H9 (cell line): ENCODE measurements at regions not wholly inside any gene's neighbourhood (a gene's known extent, or its start where the extent isn't known, plus 50 kb on each side); places are given as distances from the start of the nearest gene placed in this dataset.

Experiments
- DNase-seq: peaks from one replicate; pipeline ENCODE4 v3.0.0-alpha.2; 2017
- H2AFZ ChIP-seq: one replicate; pipeline ENCODE4 v1.6.1; 2013; ENCODE audit warnings: mild to moderate bottlenecking, low read length, control low read depth, moderate library complexity
- H2AK5ac ChIP-seq: 2 replicates; pipeline ENCODE4 v1.6.1; 2013; ENCODE audit warnings: low read length, control low read depth, mixed read lengths; ENCODE audit not compliant: insufficient read length
- H2BK120ac ChIP-seq: one replicate; pipeline ENCODE4 v1.6.1; 2013; ENCODE audit warnings: low read depth, mild to moderate bottlenecking, low read length, control low read depth, inconsistent platforms; ENCODE audit not compliant: poor library complexity, severe bottlenecking
- H2BK12ac ChIP-seq: 2 replicates; pipeline ENCODE4 v1.6.1; 2013; ENCODE audit warnings: low read length, control low read depth, mixed read lengths, low read depth; ENCODE audit not compliant: insufficient read length
- H2BK15ac ChIP-seq: 2 replicates; pipeline ENCODE4 v1.6.1; 2013; ENCODE audit warnings: low read depth, low read length, control low read depth
- H2BK20ac ChIP-seq: one replicate; pipeline ENCODE4 v1.6.1; 2013; ENCODE audit warnings: low read depth, mild to moderate bottlenecking, low read length, control low read depth, inconsistent platforms; ENCODE audit not compliant: poor library complexity, severe bottlenecking
- H2BK5ac ChIP-seq: 2 replicates; pipeline ENCODE4 v1.6.1; 2013; ENCODE audit warnings: low read length, control low read depth, mixed read lengths; ENCODE audit not compliant: insufficient read length
- H3K14ac ChIP-seq: 2 replicates; pipeline ENCODE4 v1.6.1; 2013; ENCODE audit warnings: low read length, control low read depth; ENCODE audit not compliant: insufficient read depth
- H3K18ac ChIP-seq: 2 replicates; pipeline ENCODE4 v1.6.1; 2013; ENCODE audit warnings: low read depth, mild to moderate bottlenecking, mixed read lengths, low read length, control low read depth; ENCODE audit not compliant: insufficient read length
- H3K23ac ChIP-seq: 2 replicates; pipeline ENCODE4 v1.6.1; 2013; ENCODE audit warnings: low read length, control low read depth, mixed read lengths, low read depth; ENCODE audit not compliant: insufficient read length
- H3K23me2 ChIP-seq: 2 replicates; pipeline ENCODE4 v1.6.1; 2013; ENCODE audit warnings: low read depth, mild to moderate bottlenecking, mixed read lengths, low read length, control low read depth; ENCODE audit not compliant: insufficient read length, poor library complexity, severe bottlenecking
- H3K27ac ChIP-seq: 2 replicates; pipeline ENCODE4 v1.5.1; 2013; ENCODE audit warnings: low read length, control low read depth, mixed read lengths, low read depth; ENCODE audit not compliant: insufficient read length
- H3K27me3 ChIP-seq: 2 replicates; pipeline ENCODE4 v1.6.1; 2013; ENCODE audit warnings: low read length, control low read depth, inconsistent platforms; ENCODE audit not compliant: insufficient read depth
- H3K4ac ChIP-seq: 2 replicates; pipeline ENCODE4 v1.6.1; 2013; ENCODE audit warnings: low read depth, mild to moderate bottlenecking, control low read depth, inconsistent platforms, low read length, moderate library complexity
- H3K4me1 ChIP-seq: 2 replicates; pipeline ENCODE4 v1.6.1; 2013; ENCODE audit warnings: low read length, control low read depth, inconsistent platforms; ENCODE audit not compliant: insufficient read depth
- H3K4me2 ChIP-seq: 2 replicates; pipeline ENCODE4 v1.6.1; 2013; ENCODE audit warnings: low read length, control low read depth, mixed read lengths; ENCODE audit not compliant: insufficient read length, insufficient read depth
- H3K56ac ChIP-seq: 2 replicates; pipeline ENCODE4 v1.6.1; 2013; ENCODE audit warnings: low read depth, mild to moderate bottlenecking, mixed read lengths, low read length, control low read depth; ENCODE audit not compliant: insufficient read length
- H3K79me1 ChIP-seq: 2 replicates; pipeline ENCODE4 v1.6.1; 2013; ENCODE audit warnings: low read depth, mild to moderate bottlenecking, moderate library complexity, low read length, control low read depth, inconsistent platforms; ENCODE audit not compliant: insufficient read depth, poor library complexity, severe bottlenecking
- H3K79me2 ChIP-seq: 2 replicates; pipeline ENCODE4 v1.6.1; 2013; ENCODE audit warnings: low read length, control low read depth, inconsistent platforms; ENCODE audit not compliant: insufficient read depth
- H3K9ac ChIP-seq: 2 replicates; pipeline ENCODE4 v1.6.1; 2013; ENCODE audit warnings: low read length, control low read depth, mixed read lengths; ENCODE audit not compliant: insufficient read length; ENCODE audit errors: extremely low read depth
- H3K9me3 ChIP-seq: one replicate; pipeline ENCODE4 v1.6.1; 2013; ENCODE audit warnings: low read depth, low read length, inconsistent platforms; ENCODE audit not compliant: control insufficient read depth
- H3T11ph ChIP-seq: one replicate; pipeline ENCODE4 v1.6.1; 2013; ENCODE audit warnings: mild to moderate bottlenecking, low read length, control low read depth, inconsistent platforms
- H4K20me1 ChIP-seq: one replicate; pipeline ENCODE4 v1.6.1; 2013; ENCODE audit not compliant: control insufficient read depth, insufficient read length, insufficient read depth
- H4K5ac ChIP-seq: 2 replicates; pipeline ENCODE4 v1.6.1; 2013; ENCODE audit warnings: low read depth, mild to moderate bottlenecking, mixed read lengths, low read length, control low read depth; ENCODE audit not compliant: insufficient read length
- H4K8ac ChIP-seq: replicated peaks from 2 replicates; pipeline ENCODE4 v1.6.1; 2013; ENCODE audit warnings: low read length, control low read depth, mixed read lengths, low read depth; ENCODE audit not compliant: insufficient read length
- H4K91ac ChIP-seq: 2 replicates; pipeline ENCODE4 v1.6.1; 2013; ENCODE audit warnings: low read depth, mild to moderate bottlenecking, moderate library complexity, mixed read lengths, low read length, control low read depth; ENCODE audit not compliant: insufficient read length
- H3K27ac Mint-ChIP-seq, 3 experiments: 2 replicates in 2 of 3; 3 replicates in 1 of 3; pipeline ENCODE4 v1.8.0; 2020 to 2021; ENCODE audit warnings: mixed read lengths in 3 of 3, mild to moderate bottlenecking in 1 of 3, moderate library complexity in 1 of 3
- H3K27me3 Mint-ChIP-seq: 2 replicates; pipeline ENCODE4 v1.8.0; 2021; ENCODE audit warnings: low read depth, mild to moderate bottlenecking, moderate library complexity, mixed read lengths
- H3K36me3 Mint-ChIP-seq, 3 experiments: 2 replicates in 2 of 3; 3 replicates in 1 of 3; pipeline ENCODE4 v1.8.0; 2020 to 2021; ENCODE audit warnings: low read depth in 3 of 3, mixed read lengths in 3 of 3; ENCODE audit not compliant: insufficient read depth in 1 of 3
- H3K4me1 Mint-ChIP-seq, 2 experiments: 2 replicates each; pipeline ENCODE4 v1.8.0; 2020; ENCODE audit warnings: mixed read lengths in 2 of 2
- H3K4me3 Mint-ChIP-seq, 2 experiments: 2 replicates in 1 of 2; 3 replicates in 1 of 2; pipeline ENCODE4 v1.8.0; 2020 to 2021; ENCODE audit warnings: mild to moderate bottlenecking in 2 of 2, mixed read lengths in 2 of 2, moderate library complexity in 1 of 2
- H3K9me3 Mint-ChIP-seq, 2 experiments: 2 replicates in 1 of 2; 3 replicates in 1 of 2; pipeline ENCODE4 v1.8.0; 2020; ENCODE audit warnings: mild to moderate bottlenecking in 2 of 2, mixed read lengths in 2 of 2, moderate library complexity in 1 of 2
- CTCF ChIP-seq: fragments of 200-600 bp; sonication (generic); conservative IDR thresholded peaks from 3 replicates; pipeline ENCODE4 v1.8.0; 2021; ENCODE audit warnings: antibody characterized with exemption, mild to moderate bottlenecking
- WGBS: extraction: QIAGEN DNeasy Blood & Tissue Kit; methylation state at CpG from one replicate; pipeline ENCODE4 v1.1.7; 2013; ENCODE audit warnings: missing lambda C conversion rate, low lambda C conversion rate, mixed read lengths; ENCODE audit not compliant: insufficient read length; ENCODE audit errors: extremely low coverage; 5-methylcytosine and 5-hydroxymethylcytosine counted together

DNA sequence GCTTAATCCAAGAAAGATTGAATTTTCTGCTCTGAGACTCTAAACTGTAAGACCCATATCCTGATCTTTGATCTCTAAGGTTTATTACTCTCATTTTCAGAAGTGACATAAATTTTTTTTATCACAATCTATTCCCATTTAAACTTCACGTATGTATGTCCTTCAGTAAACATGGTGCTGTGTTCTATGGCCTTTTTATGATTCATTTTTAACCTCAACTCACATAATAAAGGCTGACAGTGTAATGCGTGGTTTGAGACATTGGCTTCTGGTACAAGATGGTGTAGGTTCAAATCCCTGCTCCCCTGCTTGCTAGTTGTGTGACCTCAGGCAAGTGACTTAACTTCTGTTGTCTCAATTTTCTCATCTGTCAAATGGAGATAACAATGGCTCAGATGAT, 306.0 kb upstream of the AADAT start:
- no peaks in the 10 kb centered on the region for H3K79me2 ChIP-seq
- H3K4me2 ChIP-seq: no peak overlapping the region
- no peak overlapping the region for H3T11ph ChIP-seq
- H3K18ac ChIP-seq: no peak overlapping the region
- no peaks in the 10 kb centered on the region for H4K20me1 ChIP-seq
- H2BK5ac ChIP-seq: no peak overlapping the region
- no peak overlapping the region for H4K5ac ChIP-seq
- no peaks in the 10 kb centered on the region for H3K4me1 Mint-ChIP-seq
- no peaks in the 10 kb centered on the region for H3K9me3 Mint-ChIP-seq
- H3K9ac ChIP-seq: no peak overlapping the region
- H3K27me3 Mint-ChIP-seq: no peaks in the 10 kb centered on the region
- no CpG with 5 or more reads among the region's 2 CpGs for WGBS
- no peak overlapping the region for H3K27ac Mint-ChIP-seq
- H3K79me1 ChIP-seq: no peaks in the 10 kb centered on the region
- H2AK5ac ChIP-seq: no peak overlapping the region
- no peak overlapping the region for H3K56ac ChIP-seq
- no peak overlapping the region for H4K91ac ChIP-seq
- no peak overlapping the region for H3K4ac ChIP-seq
- H2BK12ac ChIP-seq: no peak overlapping the region
- no peak overlapping the region for H2BK20ac ChIP-seq
- no peak overlapping the region for H3K27ac ChIP-seq
- no peak for TF ChIP-seq CTCF
- no peaks in the 10 kb centered on the region for H3K36me3 Mint-ChIP-seq
- no peaks in the 10 kb centered on the region for H3K23me2 ChIP-seq
- DNase-seq: no peak
- no peak overlapping the region for H2BK120ac ChIP-seq
- no peak overlapping the region for H2BK15ac ChIP-seq
- H2AFZ ChIP-seq: no peak overlapping the region
- no peak overlapping the region for H3K23ac ChIP-seq
- H3K14ac ChIP-seq: no peak overlapping the region
- no peak overlapping the region for H4K8ac ChIP-seq
- H3K4me1 ChIP-seq: no peaks in the 10 kb centered on the region
- no peaks in the 10 kb centered on the region for H3K27me3 ChIP-seq
- no peak overlapping the region for H3K4me3 Mint-ChIP-seq
- H3K9me3 ChIP-seq: no peaks in the 10 kb centered on the region
